DLD1 (cell line): ENCODE measurements at regions not wholly inside any gene's neighbourhood (a gene's known extent, or its start where the extent isn't known, plus 50 kb on each side); places are given as distances from the start of the nearest gene placed in this dataset.

Experiments used
- in situ Hi-C: cut with HindIII; loops from 2 replicates; pipeline ENCODE4 v1.10.0; 2017; ENCODE audit warnings: low sequenced_read_pairs

- in situ Hi-C loops, result no loop called here
Measured at GRCh38 chr10:131658476-131659110, 242.2 kb upstream of the PPP2R2D start.

DNA sequence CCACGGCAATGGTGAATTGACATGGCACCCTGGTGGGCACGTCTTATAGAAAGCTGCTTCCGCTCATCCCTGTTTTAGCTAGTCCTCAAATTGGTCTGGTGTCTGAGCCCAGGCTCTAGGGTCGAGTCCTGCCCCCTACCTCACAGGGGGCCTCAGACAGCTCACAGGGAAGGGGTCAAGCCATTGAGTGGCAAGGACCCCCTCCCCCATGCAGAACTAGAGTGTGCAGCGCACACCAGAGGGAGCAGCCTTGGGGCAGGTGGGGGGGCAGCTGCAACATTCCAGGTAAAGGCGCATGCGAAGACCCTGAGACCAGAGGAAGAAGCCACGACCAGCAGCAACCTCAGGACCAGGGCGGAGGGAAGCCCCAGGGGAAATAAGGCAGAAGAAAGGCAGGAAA is 240.4 kb upstream of the PPP2R2D start:
- in situ Hi-C loops, result no loop called here

- in situ Hi-C loops, result no loop called here
Measured at GRCh38 chr10:131662851-131663250, 238.0 kb upstream of the PPP2R2D start.

DNA sequence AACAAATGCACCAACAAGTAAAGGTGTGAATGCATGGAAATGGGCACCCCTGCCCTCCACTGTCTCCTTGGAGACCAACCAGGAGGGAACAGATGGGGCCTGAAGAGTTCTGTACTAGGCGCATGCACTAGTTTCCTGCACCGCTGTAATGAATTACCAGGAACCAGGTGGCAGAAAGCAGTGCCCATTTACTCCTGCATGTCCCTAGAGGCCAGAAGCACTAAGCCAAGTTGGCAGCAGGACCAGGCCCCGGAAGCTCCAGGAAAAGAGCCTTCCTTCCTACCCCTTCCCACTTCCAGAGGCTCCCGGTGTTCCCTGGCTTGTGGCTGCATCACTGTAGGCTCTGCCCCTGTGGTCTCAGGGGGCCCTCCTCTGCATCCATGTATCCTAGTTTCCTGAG is 237.5 kb upstream of the PPP2R2D start:
- in situ Hi-C loops, result no loop called here

DNA sequence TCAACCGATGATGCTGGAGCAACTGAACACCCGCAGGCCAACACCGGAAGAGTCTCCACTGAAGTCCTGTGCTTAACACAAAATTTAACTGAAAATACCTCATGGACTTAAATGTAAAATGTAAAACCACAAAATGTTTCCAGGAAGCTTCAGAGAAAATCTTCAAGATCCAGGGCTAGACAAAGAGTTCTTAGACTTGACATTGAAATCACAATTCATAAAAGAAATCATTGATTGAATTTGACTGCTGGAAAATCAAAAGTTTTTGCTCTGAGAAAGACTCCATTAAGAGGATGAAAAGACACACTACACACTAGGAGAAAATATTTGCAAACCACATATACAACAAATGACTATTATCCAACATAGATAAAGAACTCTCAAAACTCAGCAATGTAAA is 234.7 kb upstream of the PPP2R2D start:
- in situ Hi-C loops, result no loop called here

GRCh38 chr10:131667047-131667446 is 233.8 kb upstream of the PPP2R2D start:
- in situ Hi-C loops, result no loop called here

DNA sequence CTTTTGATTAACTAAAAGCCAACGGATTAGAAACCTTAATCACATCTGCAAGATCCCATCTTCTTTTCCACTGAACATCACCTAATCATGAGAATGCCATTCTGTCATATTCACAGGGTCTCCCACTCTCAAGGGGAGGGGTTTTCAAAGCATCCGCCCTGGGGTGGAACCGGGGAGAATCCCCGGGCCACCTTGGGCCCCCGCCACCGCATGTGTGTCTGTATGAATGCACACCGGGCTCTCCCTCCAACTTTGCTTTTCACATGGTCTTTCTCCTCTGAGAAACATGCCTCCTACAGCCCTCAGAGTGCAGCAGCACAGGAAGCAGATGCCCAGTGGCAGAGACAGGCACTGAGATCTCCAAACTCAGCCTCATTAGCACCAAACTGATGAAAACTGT is 233.2 kb upstream of the PPP2R2D start:
- in situ Hi-C loops, result no loop called here

DNA sequence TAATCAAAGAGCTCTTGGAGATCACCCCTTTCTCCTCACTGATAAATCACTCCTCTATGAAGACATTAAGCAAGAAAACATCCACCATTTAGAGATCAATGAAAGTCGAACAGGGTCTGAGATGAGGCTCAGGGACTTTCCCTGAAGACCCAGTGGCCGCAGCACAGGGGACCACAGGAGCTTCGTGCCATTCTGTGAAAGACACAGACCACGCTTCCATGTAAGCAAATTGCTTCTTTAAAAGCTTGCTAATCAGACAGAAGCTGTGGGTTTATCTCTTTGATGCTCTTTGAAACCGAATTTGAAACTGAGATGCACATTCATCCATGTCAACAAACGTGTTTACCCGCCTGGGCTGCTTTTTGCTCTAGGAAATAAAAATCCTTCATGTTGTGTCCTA is 231.9 kb upstream of the PPP2R2D start:
- in situ Hi-C loops, result no loop called here

- in situ Hi-C loops, result no loop called here
Measured at GRCh38 chr10:131669838-131670237, 231.0 kb upstream of the PPP2R2D start.

GRCh38 chr10:131670341-131670740 is 230.5 kb upstream of the PPP2R2D start:
- in situ Hi-C loops, result no loop called here

- in situ Hi-C loops, result no loop called here
Measured at GRCh38 chr10:131673396-131673795, 227.4 kb upstream of the PPP2R2D start.

DNA sequence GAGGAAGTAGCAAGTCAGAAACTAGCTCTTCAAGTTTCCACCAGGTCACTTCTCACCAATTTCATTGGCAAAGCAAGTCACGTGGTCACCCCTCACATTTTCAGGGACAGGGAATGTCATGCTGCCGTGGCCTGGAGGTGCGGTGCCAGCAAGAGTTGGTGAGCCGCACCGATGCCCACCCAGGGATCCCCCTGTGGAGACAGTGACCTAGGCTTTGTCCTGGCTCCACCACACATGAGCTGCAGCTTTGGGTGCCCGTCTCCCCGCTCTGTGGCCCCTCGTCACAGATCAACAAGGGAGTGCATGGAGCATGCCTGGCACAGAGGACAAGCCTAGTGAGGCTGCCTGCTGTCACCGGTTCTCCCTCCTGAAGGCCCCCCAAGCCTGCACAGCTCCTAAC is 226.7 kb upstream of the PPP2R2D start:
- in situ Hi-C loops, result no loop called here

GRCh38 chr10:131675104-131675503 is 225.7 kb upstream of the PPP2R2D start:
- in situ Hi-C loops, result no loop called here

DNA sequence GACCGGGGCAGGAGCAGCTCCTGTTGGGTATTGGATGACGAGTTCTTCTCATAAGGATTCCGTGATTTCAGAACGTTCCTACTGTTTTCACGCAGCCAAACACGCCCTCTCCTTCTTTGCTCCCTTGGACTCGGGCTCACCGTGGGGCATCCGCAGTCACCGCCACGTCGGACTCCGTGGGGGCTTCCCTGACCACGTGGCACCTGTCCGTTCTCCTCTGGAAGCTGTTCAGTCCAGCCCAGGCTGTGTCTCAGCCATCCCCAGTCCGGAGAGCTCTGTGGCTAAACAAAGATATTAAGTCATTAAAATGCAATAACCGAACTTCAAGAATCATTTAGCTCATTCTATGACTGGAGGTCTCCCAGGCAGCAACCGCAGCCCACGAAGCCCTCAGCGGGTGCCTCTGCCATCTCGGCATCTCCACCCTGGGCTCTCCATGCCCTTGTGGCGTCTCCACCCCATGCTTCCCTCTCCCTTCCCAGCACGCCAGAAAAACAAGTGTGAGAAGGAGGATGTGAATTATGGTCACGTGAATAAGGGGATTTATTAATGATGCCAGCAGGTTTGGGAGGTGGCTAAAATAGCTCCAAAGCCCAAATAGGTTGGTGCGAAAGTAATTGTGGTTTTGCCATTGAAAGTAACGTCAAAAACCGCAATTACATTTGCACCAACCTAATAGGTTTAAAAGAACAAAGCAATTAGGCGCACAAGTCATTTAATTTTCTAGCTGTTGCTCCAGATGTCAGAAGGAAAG is 224.6 kb upstream of the PPP2R2D start:
- in situ Hi-C loops, result no loop called here

DNA sequence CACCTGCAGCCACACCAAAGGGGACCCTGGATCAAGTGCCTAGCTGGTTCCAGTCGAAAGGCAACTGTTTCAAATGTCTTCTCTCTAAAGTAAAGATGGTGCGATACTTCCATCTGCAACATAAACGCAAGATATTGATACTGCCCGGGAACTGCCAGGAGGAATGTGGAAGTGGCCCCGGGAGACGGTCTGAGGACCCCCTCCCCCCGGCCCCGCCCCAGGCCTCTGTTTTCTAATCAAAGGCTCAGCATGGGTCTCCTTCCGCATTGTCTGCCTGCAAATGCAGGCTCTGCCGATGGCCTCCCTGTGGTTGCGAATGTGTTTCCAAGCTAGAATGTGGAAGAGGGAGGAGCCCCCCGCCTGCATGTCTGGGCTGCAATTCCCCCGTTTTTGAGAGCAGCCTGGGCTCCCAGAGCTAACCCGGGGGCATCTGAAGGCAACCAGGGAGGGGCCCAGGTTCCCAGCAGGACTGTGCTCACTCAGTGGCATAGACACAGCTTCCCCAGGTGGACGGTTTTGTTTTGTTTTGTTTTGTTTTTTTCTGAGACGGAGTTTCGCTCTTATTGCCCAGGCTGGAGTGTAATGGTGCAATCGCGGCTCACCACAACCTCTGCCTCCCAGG is 223.9 kb upstream of the PPP2R2D start:
- in situ Hi-C loops, result no loop called here

DNA sequence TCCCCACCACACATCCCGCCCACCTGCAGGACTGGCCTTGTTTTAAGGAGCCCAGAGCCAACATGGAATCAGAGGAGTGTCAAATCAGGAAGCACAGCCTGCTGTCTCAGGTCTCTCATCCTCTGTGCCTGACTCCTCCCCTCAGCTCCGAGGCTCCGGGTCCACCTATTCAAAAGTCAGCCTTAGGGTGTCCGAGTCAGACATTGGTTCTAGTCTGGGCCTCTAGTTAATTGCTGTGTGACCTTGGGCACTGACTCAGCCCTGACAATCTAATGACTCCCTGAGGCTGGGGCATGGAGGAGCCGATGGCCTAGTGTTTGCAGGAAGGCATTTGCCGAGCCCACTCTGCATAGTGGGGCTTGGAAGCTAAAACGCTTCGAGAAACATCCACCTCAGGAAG is 223.1 kb upstream of the PPP2R2D start:
- in situ Hi-C loops, result no loop called here

- in situ Hi-C loops, result no loop called here
Measured at GRCh38 chr10:131678171-131678570, 222.6 kb upstream of the PPP2R2D start.

DNA sequence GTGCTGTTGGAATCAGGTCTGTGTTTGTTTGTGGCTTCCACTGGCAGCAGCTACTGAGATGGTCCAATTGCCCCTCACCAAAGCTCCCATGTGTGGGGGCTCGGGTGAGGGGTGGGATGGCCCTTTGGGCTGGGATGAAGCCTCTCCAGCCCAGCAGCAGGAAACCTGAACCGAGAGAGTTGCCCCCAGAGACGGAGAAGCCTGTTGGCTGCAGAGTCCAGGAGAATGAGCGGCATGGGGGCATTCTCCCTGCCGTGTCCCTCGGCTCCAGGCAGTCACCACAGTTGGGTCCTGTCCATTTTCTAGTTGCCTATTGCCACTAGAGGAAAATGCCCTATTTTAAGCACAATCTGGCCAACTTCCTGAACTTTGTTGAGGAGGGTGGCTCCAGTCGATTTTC is 222.2 kb upstream of the PPP2R2D start:
- in situ Hi-C loops, result no loop called here

- in situ Hi-C loops, result no loop called here
Measured at GRCh38 chr10:131679926-131680325, 220.9 kb upstream of the PPP2R2D start.

- in situ Hi-C loops, result no loop called here
Measured at GRCh38 chr10:131681122-131681521, 219.7 kb upstream of the PPP2R2D start.

- in situ Hi-C loops, result no loop called here
Measured at GRCh38 chr10:131681656-131682055, 219.2 kb upstream of the PPP2R2D start.

GRCh38 chr10:131682271-131682962 is 218.4 kb upstream of the PPP2R2D start:
- in situ Hi-C loops, result no loop called here
